ENCODE measurements at regions not wholly inside any gene's neighbourhood (a gene's known extent, or its start where the extent isn't known, plus 50 kb on each side); places are given as distances from the start of the nearest gene placed in this dataset.
"Not testable (repeated sequence)": the region's sequence is repeated elsewhere in the genome, so short reads cannot be mapped to it uniquely, and the experiment has no call there.

DNA sequence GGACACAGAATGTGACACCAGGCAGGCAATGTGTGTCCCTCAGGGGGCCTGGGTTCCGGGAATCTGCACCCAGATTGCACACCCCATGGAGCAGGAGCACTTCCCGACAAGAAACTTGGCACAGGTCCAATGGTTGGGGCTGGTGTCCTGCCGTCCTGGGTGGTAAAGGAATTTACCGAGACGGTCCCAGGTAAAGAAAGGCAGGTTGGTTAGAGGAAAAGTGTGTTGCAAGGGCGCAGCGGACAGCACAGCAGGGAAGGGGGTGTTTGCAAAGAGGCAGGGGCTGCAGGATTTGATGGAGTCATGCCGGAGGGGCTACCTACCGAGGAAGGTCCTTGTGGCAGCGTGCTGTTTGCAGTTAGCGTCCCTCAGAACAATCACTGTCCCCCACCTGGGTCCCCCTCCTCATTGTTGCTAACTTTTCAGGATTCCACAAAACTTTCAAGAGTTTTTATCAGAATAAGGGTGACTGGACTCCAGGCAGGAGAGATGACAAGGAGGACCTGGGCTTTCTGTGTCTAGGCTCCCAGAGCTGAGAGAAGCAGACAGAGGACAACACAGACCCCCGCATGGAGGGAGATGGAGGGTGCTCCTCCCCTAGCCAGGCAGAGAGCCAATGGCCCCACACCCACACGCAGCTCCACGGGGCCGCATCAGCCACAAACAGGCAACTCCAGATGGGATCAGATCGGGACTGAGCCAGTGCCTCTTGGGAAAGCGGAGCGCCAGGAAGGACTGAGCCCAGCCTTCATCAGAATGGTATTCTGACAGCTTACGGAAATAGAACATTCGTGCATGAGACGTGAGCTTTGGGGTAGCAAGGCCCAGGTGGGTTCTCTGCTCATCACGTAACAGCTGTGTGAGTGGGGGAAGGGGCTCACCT lies 1423.9 kb downstream of the BRD1 start:
- no peak for DNase-seq

DNA sequence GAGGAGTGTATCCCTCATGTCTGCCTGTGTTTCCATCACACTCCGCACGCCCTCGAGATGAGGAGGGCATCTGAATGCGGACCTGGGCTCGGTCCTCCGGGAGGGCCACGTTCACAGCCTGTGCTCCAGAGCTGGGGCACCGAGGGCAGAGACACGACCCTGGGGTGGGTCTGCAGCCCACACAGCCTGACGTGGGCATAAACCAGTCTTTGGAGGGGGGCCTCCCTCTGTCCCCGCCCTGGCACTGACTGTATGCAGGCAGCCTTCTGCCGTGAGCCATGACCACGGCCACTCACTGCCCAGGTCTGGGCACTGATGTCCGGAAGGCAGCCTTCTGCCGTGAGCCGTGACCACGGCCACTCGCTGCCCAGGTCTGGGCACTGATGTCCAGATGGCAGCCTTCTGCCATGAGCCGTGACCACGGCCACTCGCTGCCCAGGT lies 1425.1 kb downstream of the BRD1 start:
- no peak for DNase-seq

GRCh38 chr22:48401523-48401922 lies 1426.2 kb downstream of the BRD1 start:
- not testable (repeated sequence) for DNase-seq

DNA sequence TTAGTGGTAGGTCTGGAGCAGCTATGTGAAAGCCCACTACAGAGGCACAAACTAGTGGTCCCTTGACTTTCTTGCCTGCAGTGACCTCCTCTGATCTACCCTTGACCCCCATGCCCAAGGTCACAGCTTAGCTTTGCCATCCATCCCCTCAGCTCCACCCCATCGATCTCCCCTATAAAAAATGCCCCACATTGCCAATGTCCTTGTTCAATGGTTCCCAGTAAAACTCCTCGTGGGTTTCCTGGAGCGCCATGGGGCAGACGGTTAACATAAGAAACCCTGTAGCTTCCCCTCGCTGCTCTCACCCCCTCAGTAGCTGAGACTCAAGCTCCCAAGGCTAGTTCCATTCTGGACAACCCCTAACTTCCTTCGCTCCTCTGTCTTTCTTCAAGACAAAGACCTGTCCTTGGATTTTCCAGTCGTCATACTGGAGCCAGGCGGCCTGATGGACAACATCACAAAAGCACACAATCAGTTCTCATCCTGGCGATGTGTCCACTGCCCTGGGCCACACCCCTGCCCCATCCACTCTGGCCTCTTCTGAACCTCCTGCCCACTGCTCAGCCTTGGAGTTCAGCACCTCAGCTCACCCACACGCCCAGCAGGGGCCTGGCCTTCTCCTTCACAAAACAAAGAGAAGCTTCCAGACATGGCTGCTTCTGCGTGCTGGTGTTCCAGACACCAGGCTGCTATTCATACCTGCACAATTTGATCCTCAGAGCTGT lies 1429.3 kb downstream of the BRD1 start:
- no peak for DNase-seq

DNA sequence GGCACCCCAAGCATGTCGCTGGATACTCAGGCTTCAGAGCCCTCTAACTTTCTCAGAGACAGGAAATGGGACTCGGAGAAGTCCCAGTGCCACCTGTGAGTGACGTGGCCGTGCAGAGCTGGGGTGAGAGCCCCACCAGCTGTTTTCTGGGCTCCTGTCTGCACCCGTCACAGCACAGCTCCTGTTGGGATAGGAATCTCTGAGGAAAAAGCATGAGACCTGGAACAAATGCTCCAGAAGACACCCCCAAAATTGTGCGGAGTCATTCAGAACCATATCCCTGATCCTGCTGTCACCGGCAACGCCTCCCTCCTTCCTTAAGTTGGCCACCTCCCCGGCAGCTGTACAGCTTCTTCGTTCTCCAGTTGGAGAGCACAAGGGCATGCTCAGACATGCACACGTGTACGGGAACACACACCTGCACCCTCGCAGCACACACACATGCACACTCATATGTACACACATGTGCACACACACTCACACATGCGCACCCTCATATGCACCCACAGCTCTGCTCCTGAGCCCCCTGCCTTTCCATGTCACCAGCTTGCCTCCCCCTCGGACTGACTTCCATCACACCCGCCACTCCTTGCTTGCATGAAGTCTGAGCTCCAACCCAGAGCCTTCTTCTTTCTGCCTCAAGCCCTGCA lies 1430.0 kb downstream of the BRD1 start:
- no peak for DNase-seq

DNA sequence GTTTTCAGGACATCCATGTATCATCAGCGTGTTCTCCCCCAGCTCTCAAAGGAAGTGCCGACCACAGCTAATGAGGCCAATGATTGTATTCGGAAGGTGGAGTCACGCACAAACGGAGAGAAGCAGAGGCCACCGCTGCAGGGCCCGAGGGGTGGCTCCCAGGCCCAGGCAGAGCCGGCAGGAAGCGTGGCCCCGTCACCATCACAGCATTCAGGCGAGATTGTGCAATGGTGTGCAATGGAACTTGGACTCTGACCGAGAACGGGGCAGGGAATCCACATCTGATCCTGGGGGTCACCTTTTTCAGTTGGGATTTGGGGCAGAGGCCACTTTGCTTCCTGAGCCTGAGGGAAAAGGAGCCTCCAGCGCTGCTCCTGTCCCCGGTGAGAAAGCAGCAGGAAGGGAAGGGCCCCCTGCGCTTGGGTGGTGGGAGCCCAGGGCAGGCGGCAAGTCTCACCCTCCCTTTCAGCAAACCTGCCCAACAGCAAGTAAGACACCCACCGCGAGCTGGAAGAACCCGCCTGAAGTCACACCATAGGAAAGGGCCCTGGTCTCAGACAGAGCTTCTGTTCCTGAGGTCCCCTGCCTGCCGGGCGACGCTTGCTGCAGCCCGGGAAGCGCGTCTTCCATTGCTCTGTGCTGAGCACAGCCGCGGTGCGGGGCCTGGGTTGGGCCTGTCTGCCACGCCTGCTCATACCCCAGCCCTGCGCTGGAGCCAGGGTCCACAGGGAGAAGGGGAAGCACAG lies 1430.7 kb downstream of the BRD1 start:
- DNase-seq, result no peak

DNA sequence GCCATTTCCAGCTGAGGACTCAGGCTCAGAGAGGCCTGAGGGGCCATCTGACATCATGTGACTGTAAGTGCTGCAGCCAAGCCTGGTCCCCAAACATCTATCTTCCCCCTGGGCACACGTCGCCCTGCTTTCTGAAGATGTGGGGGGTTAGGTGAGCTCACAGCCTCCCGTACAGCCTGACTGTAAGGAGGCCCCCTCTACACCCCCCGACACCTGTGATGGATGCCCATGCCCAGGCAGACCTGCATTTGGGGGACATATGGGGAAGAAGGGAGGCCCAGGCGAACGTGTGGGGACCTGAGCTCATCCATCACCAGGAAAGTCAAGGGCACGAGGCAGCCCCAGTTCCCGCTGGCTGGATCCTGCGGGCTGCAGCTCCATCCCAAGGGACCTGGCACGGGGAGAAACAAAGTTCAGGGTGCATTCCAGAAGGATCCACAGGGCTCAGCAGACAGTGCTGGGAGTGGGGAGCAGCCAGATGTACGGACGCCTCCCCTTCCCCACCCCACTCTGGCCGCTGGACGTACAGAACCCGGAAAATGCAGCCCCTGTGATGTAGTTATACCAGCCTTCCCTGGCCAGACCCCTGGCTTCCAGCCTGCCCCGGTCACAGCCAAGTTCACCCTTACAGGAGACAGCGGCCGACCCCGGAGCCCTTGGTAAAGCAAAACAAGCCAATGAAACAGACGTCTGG lies 1431.4 kb downstream of the BRD1 start:
- no peak for DNase-seq

DNA sequence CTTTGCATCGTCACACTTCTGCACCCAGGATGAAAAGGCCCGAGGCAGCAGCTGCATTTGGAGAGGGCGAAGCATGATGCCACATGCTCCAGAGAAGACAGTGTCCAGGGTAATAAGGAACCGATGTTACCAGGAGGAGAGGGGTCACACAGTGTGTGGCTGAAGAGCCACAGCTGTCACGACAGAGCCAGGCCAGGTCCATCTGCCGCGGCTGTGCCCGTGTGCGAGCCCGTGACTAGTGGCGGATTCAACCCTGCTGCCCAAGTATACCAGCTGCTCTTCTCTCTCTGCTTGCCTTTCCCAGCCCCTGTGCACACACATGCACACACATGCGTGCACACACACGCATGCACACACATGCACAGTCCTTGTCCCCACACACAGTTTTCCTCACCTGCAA lies 1432.5 kb downstream of the BRD1 start:
- DNase-seq, result no peak

GRCh38 chr22:48394787-48395186 lies 1432.9 kb downstream of the BRD1 start:
- DNase-seq, result no peak

GRCh38 chr22:48393885-48394284 lies 1433.8 kb downstream of the BRD1 start:
- no peak for DNase-seq

DNA sequence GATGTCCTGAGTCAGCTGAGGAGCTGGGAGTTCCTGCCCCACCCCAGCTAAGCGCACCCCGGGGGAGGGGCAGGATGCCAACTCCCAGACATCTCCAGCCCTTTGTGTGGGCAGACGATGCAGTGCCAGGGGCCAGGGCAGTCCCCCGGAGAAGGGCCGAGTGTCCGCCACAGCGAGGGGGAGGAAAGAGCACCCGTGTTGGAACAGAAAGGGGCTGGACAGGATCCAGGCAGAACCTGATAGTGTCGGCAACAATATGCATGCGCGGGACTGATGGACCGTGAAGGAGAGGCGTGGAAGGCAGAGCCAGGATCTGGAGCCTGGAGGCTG lies 1434.7 kb downstream of the BRD1 start:
- DNase-seq, result no peak

GRCh38 chr22:48391820-48392219 lies 1435.9 kb downstream of the BRD1 start:
- no peak for DNase-seq

GRCh38 chr22:48391171-48391711 lies 1436.4 kb downstream of the BRD1 start:
- DNase-seq, result no peak

DNA sequence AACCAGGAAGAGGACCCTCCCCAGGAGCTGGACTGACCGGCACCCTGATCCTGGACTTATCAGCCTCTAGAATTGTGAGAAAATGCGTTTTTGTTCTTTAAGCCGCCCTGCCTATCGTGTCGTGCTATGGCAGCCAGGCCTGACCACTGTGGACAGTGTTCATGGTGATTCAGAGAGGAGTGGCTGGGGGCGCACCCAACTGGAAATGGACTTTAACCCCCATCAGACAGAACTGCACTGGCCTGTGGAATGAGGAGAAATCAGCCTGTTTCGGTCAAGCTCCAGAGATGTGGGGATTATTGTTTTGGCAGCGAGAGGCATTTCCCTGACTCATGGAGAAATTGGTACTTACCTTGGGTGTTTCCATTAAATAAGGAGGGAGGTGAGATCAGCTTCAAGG lies 1437.8 kb downstream of the BRD1 start:
- DNase-seq, result no peak

DNA sequence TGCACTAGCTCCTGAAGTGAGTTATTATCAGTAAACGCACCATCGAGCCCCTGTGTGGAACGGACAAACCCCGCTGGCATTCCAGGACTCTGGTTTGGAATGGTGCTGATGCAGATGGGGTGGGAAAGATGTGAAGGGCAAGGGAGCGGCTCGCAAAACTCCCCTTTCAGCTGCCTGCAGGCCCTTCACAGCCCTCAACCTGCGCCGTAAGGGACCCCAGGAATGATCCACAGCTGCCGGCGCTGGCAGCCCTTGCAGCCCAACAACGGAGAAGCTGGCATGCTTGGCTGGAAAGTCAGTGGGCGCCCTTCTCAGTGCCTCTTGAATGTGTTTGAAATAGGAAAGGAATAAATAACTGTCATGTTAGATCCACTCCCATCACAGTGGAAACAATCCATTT lies 1445.5 kb downstream of the BRD1 start:
- DNase-seq, result no peak

GRCh38 chr22:48380016-48380665 lies 1447.5 kb downstream of the BRD1 start:
- DNase-seq, result no peak

DNA sequence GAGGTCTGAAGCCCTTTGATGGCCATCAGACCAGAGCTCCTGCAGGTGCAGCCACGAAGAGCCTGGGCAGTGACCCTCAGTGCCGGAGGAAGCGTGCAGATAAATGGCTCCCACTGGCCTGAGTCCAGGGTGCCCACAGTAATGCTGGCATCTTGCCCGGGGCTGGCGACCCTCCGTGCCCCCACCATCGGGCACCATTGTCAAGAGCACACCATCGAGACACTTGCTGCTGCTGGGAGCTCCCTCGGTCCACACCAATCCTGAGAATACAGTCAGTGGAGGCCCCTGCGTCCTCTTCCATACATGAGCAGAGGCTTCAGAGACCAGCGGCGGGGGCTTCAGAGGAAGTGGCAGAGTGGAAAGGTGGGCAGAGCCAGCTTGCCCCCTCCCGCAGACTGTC lies 1448.3 kb downstream of the BRD1 start:
- DNase-seq, result no peak

DNA sequence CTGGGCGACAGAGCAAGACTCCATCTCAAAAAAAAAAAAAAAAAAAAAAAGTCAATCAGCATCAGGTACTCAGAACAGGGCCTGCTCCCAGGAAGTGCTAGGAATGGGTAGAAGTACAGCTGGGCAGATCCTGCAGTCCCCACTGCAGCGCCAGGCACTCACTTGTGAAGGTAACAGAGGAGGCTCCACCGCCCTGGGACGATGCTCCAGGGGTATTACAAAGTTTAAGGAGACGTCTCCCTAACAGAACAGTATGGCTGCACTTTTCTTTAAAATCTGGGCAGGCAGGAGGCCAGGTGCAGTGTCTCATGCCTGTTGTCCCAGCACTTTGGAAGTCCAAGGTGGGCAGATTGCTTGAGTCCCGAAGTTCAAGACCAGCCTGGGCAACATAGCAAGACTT lies 1449.0 kb downstream of the BRD1 start:
- DNase-seq, result no peak

DNA sequence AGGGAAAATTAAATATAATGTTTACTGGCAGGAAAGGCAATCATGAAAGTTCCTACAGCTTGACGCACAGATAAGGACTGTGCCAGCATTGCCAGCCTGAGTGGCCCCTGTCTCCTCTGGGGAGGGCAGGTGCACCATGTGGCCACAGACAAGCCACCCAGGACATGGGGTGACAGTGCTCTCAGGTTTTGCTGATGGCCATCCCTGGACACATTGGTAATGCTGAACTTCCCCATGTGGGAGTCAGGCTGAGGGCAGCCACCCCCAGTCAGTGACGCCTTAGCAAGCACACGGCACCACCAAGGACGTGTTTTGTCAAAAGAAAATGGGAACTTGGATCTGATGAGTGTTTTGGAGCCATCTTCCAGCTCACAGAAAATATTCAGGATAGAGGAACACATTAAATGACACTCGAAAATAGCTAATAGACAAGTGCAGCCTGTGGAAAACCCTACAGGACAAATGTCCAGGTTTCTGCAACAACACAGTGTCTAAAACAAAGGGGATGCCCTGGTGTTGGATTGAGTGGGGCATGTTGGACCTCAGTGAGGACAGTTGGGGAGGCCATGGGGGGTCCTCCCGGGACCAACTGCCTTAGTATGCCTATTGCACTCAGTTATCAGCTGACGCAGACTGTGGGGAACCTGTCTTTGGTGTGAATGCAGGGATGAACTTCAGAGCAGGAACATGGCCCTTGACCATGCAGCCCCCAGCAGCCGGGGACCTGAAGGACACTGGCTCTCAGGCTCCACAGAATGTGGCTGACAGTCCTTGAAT lies 1450.5 kb downstream of the BRD1 start:
- DNase-seq, result no peak

- DNase-seq, result no peak
Observed at GRCh38 chr22:48376428-48376827, 1451.2 kb downstream of the BRD1 start.

All from CD4-positive, alpha-beta T cell treated with Interleukin-17A for 4 hours (primary cell).